ENCODE measurements at regions not wholly inside any gene's neighbourhood (a gene's known extent, or its start where the extent isn't known, plus 50 kb on each side); places are given as distances from the start of the nearest gene placed in this dataset.
"Not testable (repeated sequence)": the region's sequence is repeated elsewhere in the genome, so short reads cannot be mapped to it uniquely, and the experiment has no call there.

- no peak overlapping the region for H3K4me3 ChIP-seq (ENCODE audit: low read depth, low read length)
- no peak for TF ChIP-seq CTCF (conservative IDR thresholded peaks at IDR 0.05; ENCODE audit: low read depth, low read length)
- no peak for DNase-seq (ENCODE audit: low read depth)
Measured at GRCh38 chr4:72666910-72667309, 97.9 kb upstream of the ADAMTS3 start.

DNA sequence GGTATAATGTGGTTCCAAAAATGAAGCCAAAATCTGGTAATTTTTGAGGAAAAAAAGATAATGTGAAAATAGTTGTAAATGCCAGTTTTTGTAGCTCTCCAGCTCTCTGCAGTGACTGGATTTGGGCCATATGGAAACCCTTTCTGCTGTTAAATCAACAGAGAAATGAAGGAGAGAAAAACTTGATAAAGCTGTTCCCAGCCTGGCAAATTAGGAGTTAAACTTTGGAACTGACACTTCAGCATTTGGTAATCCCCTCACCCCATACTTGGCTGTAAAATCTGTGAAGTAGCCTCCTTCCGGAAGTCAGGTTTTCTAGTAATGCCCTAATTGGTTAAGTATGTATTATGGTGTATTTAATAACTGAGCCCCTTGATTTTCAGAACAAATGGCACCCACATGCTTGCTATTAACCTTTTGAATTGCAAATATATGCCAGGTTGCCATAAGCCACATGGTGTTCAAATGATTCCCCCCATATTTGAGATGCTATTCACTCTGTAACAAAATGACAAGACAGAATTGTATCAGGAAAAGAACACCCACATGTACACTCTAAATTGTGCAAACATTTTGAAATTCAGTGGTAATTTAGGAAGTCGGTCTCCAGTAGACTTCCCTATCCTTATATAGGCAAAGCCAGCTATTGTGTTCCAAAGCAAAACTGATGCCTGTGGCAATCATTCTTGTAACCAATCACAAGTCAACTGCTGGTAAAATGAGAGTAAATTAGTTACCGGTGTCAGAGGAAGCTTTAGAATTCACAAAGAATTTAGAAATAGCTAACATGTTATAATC, 96.3 kb upstream of the ADAMTS3 start:
- no peak for DNase-seq (ENCODE audit: low read depth)
- TF ChIP-seq CTCF (conservative IDR thresholded peaks at IDR 0.05; ENCODE audit: low read depth, low read length) = no peak
- H3K4me3 ChIP-seq (ENCODE audit: low read depth, low read length) = no peak overlapping the region

- TF ChIP-seq CTCF (conservative IDR thresholded peaks at IDR 0.05; ENCODE audit: low read depth, low read length) = no peak
- no peak overlapping the region for H3K4me3 ChIP-seq (ENCODE audit: low read depth, low read length)
- no peak for DNase-seq (ENCODE audit: low read depth)
Measured at GRCh38 chr4:72663828-72664227, 94.8 kb upstream of the ADAMTS3 start.

GRCh38 chr4:72661830-72662229, 92.8 kb upstream of the ADAMTS3 start:
- no peak for DNase-seq (ENCODE audit: low read depth)
- no peak overlapping the region for H3K4me3 ChIP-seq (ENCODE audit: low read depth, low read length)
- TF ChIP-seq CTCF (conservative IDR thresholded peaks at IDR 0.05; ENCODE audit: low read depth, low read length) = no peak

- no peak overlapping the region for H3K4me3 ChIP-seq (ENCODE audit: low read depth, low read length)
- peak; percentile 37 for DNase-seq (ENCODE audit: low read depth)
- TF ChIP-seq CTCF (conservative IDR thresholded peaks at IDR 0.05; ENCODE audit: low read depth, low read length) = no peak
Measured at GRCh38 chr4:72641611-72642010, 72.6 kb upstream of the ADAMTS3 start.

- DNase-seq (ENCODE audit: low read depth); H3K4me3 ChIP-seq (ENCODE audit: low read depth, low read length): not testable (repeated sequence)
Measured at GRCh38 chr4:72636866-72637265, 67.8 kb upstream of the ADAMTS3 start.

GRCh38 chr4:72635931-72636330, 66.9 kb upstream of the ADAMTS3 start:
- not testable (repeated sequence) for H3K4me3 ChIP-seq (ENCODE audit: low read depth, low read length); DNase-seq (ENCODE audit: low read depth)

GRCh38 chr4:72632253-72632652, 63.2 kb upstream of the ADAMTS3 start:
- not testable (repeated sequence) for DNase-seq (ENCODE audit: low read depth); H3K4me3 ChIP-seq (ENCODE audit: low read depth, low read length)

All from choroid plexus epithelial cell (primary cell).